NCI-H774 (cell line): ENCODE measurements at regions not wholly inside any gene's neighbourhood (a gene's known extent, or its start where the extent isn't known, plus 50 kb on each side); places are given as distances from the start of the nearest gene placed in this dataset.
"Not testable (repeated sequence)": the region's sequence is repeated elsewhere in the genome, so short reads cannot be mapped to it uniquely, and the experiment has no call there.

ENCODE experiments used
- DNase-seq: peaks from one replicate; lab custom pipeline; 2025; lab: John Stamatoyannopoulos, UW

DNA sequence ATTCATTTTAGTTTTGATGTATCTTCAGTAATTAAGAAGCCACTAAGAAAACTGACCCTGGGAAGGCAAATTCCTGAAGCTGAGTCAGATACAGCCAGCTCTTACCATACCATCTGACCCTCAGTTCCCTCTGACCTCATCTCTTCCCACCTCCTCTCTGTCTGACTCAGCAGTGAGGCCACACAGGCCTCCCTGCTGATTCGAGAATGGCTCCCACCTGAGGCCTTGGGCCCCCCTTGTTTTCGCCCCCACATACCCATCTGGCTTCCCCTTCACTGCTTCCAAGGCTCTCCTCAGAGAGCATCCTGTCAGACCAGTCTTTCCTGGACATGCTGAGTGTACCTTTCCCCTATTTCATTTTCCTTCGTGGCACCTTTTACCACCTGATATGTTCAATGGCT, 71.0 kb upstream of the CYP1B1 start:
- no peak for DNase-seq

DNA sequence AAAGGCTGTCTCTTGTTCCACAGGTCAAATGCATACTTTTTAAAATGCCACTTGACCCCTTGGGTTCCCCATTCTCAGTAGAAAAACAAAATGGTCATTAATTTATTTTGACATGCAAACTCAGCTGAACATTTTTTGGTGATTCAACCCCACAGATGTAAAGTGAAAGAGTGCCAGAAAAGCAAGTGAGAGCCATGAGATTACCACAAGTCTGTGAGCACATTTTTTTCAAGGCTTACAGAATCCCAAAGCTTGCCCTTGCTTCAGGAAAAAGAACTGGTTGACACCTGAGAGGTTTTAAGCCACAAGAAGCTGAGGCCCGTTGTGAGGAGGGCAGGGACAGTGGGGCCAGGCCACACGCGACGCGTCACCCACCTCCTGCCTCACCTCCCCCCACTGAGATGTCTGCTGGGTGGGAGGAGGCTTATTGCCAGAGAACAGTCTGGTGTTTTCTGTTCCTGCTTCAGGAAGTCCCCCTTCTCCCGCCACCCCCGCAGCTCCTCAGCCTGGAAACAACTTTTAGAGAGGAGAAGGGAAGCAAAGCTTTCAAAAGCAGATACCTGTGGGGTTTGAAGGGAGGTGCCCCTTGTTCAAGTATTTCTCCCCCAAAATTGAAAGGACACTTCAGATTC, 70.4 kb upstream of the CYP1B1 start:
- no peak for DNase-seq

DNA sequence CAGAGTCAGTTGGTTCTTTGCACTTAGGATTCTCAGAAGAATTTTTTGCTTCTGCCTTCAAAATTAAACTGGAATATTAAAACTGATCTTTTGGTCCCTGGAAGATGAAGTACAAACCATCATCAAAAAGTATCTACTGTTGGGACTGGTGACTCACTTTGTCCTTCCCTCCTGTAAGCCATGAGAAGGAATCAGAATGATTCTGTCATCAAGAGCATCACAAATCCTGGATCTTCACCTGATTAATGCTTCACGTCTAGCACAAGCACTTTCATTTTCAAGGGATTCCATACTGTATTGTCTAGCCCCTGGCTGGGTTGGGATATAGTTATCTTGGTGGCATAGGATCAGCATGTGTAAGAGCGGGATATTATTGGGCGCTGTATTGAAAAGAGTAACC, 69.3 kb upstream of the CYP1B1 start:
- DNase-seq: no peak

DNA sequence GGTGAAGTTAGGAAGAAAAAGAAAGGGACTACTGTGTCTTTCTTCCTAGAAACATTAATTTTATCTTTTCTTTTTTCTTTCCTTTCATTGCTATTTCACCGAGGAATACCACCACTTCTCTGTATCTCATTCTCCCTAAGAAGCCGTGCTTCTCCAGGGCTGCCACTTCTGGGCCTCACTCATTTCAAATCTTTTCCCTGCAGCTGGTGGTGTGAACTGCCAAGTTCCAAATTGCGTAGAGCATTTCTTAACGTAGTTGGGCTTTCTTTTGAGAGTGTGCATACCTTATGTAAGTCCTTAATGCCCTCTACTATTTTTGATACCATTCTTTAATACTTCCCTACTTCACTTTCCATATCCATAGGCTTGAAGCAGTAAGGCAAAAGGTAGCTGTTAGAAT, 66.7 kb upstream of the CYP1B1 start:
- DNase-seq: no peak

DNA sequence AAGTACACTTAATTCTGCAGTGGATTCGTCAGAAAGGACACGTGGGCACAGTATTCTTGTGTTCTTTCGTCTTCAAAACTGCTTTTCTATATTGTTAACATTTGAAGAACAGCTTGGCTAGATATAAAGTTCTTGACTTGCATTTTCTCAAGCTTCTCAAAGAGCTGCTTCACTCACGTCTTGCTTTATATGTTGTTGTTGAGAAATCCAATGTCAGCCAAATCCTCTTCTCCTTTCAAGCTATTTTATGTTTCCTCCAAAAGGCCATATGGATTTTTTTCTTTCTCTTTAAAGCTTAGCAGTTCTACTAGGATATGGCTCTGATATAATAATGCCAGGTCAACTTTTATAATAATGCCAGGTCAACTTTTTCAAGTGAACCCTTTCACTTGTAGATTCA, 65.5 kb upstream of the CYP1B1 start:
- DNase-seq: no peak

DNA sequence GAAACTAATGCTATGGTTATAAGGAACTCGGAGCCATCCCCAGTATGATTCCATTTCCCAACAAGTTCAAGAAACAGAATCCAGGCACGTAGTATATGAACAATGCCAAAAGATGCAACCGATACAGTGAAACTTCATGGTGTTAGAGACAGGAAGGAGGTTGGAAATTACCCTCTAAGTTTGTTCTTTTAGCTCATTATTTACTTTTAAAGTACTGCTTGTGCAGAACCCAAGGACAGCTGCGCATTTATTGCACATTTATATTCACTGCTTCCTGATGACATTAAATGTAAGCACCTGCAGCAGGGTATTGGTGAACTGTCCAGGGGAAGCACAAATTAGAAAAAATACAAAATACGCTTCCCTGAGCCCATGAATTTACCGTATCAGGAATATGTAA, 63.0 kb upstream of the CYP1B1 start:
- DNase-seq: no peak

DNA sequence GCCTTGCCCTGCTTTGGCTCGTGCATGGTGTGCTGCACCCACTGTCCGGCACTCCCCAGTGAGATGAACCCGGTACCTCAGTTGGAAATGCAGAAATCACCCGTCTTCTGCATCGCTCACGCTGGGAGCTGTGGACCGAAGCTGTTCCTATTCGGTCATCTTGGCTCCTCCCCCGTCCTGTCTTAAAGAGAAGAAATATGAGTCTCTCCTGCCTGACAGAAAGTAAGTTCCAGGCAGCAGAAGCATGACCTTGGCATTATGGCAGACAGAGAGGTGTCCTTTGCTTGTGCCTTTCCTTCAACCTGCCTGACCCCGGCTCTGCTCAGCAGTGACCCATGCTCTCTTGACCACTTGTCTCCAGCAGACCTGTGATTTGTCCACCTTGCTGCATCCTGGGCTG, 62.5 kb upstream of the CYP1B1 start:
- DNase-seq: no peak

DNA sequence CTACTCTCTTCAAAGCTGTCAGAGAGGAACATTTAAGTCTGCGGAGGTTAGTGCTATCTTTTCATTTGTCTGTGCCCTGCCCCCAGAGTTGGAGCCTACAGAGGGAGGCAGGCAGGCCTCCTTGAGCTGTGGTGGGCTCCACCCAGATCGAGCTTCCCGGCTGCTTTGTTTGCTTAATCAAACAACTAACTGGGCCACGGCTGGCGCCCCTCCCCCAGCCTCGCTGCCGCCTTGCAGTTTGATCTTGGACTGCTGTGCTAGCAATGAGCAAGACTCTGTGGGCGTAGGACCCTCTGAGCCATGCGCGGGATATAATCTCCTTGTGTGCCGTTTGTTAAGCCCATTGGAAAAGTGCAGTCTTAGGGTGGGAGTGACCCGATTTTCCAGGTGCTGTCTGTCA, 62.0 kb upstream of the CYP1B1 start:
- not testable (repeated sequence) for DNase-seq

DNA sequence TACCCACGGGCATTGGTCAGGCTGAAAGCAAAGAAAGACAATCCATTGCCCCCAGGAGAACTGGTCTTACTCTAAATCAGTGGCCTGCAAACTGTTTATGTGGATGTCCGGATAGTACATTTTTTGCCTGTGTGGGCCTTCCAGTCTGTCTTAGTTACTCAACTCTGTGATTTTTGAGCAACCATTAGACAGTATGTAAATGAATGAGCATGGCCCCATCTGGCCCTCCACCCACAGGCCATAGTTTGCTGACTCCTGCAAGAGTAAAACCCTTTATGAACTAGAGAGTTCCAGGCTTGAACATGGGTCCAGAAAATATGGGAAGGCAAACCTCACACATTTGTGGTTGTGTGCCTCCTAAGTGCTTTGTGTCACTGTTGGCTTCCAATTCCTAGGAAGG, 55.7 kb upstream of the CYP1B1 start:
- DNase-seq: no peak

DNA sequence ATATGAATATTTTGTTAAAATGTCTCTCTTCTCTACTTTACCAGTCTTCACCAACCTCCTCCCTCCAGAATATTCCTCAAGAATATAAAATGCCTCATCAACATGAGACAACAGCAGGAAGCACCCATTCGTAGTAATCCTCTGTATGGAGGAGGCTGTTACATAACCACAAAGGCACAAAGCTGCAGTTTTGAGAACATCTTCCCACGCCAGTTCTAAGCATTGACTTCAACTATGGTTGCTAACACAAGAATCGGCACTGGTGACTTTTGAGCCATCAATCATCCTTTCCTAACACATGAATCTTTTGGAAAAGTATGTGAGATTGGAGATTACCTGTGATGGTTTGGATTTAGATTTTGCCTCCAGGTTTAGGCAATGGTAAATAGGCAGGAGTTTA, 54.9 kb upstream of the CYP1B1 start:
- DNase-seq: no peak

DNA sequence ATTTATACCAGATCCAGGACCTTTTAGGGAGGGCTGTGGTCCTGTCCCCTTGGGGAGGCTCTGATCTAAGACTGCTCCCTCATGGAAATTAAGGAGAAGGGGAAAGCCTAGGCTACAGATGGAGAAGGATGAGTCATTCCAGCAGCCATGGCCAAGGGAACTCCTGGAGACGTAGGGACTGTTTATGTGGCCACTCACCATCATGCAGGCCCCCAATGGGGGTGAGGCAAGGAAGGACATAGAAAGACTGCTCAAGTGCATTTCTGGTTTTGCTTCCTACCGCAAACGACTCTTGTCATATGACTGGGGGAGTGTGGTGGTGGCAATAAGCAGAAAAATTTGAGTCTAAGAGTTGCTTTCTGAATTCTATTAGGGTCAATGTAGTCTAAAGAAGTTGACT, 54.0 kb upstream of the CYP1B1 start:
- DNase-seq: no peak

DNA sequence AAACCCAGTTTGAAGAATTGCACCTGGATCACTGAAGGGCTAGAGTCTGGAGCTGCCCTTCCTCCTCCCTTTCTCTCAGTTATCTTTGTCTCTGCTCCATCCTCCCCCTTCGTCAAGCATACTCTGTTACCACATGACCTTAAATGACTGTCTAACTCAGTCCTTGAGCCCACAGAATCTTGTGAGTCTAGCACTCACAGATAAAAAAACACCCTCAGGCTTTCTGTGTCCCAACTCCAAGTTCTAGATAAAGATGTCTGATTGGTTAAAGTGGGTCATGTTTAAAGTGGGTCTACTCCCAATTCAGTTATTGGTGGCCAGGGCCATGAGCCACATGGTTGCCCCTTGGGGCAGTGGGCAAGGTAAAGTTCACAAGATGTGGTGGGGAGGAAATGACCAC, 53.5 kb upstream of the CYP1B1 start:
- DNase-seq: no peak

DNA sequence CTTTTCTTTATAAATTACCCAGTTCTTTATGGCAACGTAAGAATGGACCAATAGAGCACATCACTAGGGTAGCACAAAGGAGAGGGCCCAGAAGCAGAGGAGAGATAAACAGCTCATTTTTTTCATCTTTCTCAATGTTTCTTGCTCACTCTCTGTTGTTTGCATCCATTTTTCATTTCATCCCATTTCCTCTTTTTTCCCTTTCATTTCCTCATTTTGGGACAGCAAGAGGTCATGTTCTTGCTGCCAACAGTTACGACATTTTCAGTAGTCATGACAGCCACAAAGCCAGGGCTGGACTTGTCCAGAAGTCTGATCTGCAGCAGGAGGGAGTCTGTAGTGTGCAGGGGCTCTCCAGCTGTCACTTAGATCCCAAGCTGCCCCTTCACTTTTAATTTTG, 52.7 kb upstream of the CYP1B1 start:
- no peak for DNase-seq

DNA sequence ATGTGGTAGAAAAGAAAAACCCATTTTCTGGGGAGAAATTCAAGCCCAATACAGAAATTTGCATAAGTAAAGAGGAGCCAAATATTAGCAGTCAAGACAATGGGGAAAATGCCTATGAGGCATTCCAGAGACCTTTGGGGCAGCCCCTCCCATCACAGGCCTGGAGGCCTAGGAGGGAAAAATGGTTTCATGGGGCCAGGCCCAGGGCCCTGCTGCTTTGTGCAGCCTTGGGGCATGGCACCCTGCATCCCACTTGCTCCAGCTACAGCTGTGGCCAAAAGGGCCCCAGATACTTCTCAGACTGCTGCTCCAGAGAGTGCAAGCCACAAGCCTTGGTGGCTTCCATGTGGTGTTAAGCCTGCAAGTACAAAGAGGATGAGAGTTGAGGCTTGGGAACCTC, 51.3 kb upstream of the CYP1B1 start:
- DNase-seq: no peak

DNA sequence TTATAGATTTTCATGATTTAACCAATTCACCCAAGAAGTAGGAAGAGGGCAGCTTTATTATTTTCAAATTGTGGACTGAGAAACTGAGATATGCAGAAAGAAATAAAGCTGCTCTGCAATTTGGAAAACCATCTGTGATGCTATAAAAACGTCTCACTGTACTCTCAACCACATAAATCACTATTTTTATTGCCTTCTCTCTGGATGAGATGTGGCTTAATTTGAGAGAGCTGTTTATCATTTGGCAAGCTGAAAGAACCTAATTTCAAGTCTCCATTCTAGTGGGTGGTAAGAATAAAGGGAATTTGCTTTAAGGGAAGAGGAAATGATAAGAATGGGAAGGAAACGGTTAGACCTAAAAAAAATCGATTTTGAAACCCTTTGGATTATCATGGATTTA, 49.9 kb upstream of the CYP1B1 start:
- DNase-seq: no peak
